GM20000 (cell line): ENCODE measurements at regions not wholly inside any gene's neighbourhood (a gene's known extent, or its start where the extent isn't known, plus 50 kb on each side); places are given as distances from the start of the nearest gene placed in this dataset.

Experiments
- DNase-seq: peaks from one replicate; pipeline ENCODE4 v3.0.0; 2012; ENCODE audit warnings: low spot score
- CTCF ChIP-seq: IDR thresholded peaks from 2 replicates; pipeline ENCODE4 v1.5.1; 2012; ENCODE audit warnings: mild to moderate bottlenecking, control low read depth; ENCODE audit errors: extremely low read depth, missing control alignments

GRCh38 chr15:54829821-54830220 is 366.9 kb downstream of the RSL24D1 start:
- no peak for DNase-seq
- TF ChIP-seq CTCF, result no peak

- DNase-seq, result no peak
- no peak for TF ChIP-seq CTCF
Measured at GRCh38 chr15:54820811-54821210, 375.9 kb downstream of the RSL24D1 start.

- TF ChIP-seq CTCF, result no peak
- DNase-seq, result no peak
Measured at GRCh38 chr15:54820098-54820497, 376.6 kb downstream of the RSL24D1 start.

GRCh38 chr15:54816401-54816800 is 380.3 kb downstream of the RSL24D1 start:
- no peak for TF ChIP-seq CTCF
- no peak for DNase-seq

GRCh38 chr15:54815556-54815955 is 381.2 kb downstream of the RSL24D1 start:
- TF ChIP-seq CTCF, result no peak
- no peak for DNase-seq

GRCh38 chr15:54812383-54812782 is 384.4 kb downstream of the RSL24D1 start:
- DNase-seq, result no peak
- TF ChIP-seq CTCF, result no peak

- no peak for DNase-seq
- TF ChIP-seq CTCF, result no peak
Measured at GRCh38 chr15:54810496-54810895, 386.2 kb downstream of the RSL24D1 start.
